H1 (cell line): ENCODE measurements at regions not wholly inside any gene's neighbourhood (a gene's known extent, or its start where the extent isn't known, plus 50 kb on each side); places are given as distances from the start of the nearest gene placed in this dataset.

Experiments used
- CBX8 ChIP-seq: fragments of 300-800, 300-1000 bp; sonication (generic); IDR thresholded peaks from 2 replicates; pipeline ENCODE4 v1.7.1; 2016; ENCODE audit warnings: low read depth, low read length, borderline replicate concordance
- CEBPB ChIP-seq: IDR thresholded peaks from 2 replicates; pipeline ENCODE4 v1.6.1; 2012; ENCODE audit warnings: low read depth, low read length
- GTF2F1 ChIP-seq: IDR thresholded peaks from 2 replicates; pipeline ENCODE4 v1.6.1; 2012; ENCODE audit warnings: low read depth, low read length, improper control_type of control experiment, borderline replicate concordance
- KDM4A ChIP-seq: IDR thresholded peaks from one replicate; pipeline ENCODE4 v1.7.1; 2012; ENCODE audit warnings: low read depth, mild to moderate bottlenecking, moderate library complexity, low read length, inconsistent platforms; ENCODE audit not compliant: severe bottlenecking
- KDM5A ChIP-seq: fragments of 200-600 bp; IDR thresholded peaks from 2 replicates; pipeline ENCODE4 v1.7.1; 2012; ENCODE audit warnings: mild to moderate bottlenecking, low read length, inconsistent platforms, mixed read lengths
- NANOG ChIP-seq: IDR thresholded peaks from 2 replicates; pipeline ENCODE4 v1.6.1; 2011; ENCODE audit warnings: low read length, low read depth, mild to moderate bottlenecking, inconsistent platforms; ENCODE audit not compliant: insufficient read depth, poor library complexity, severe bottlenecking
- RXRA ChIP-seq: IDR thresholded peaks from 2 replicates; pipeline ENCODE4 v1.6.1; 2011; ENCODE audit warnings: low read depth, mild to moderate bottlenecking, low read length, moderate library complexity; ENCODE audit not compliant: insufficient read depth
- SP1 ChIP-seq: IDR thresholded peaks from 2 replicates; pipeline ENCODE4 v1.6.1; 2011; ENCODE audit warnings: low read depth, low read length
- SP4 ChIP-seq: IDR thresholded peaks from 2 replicates; pipeline ENCODE4 v1.6.1; 2012; ENCODE audit warnings: low read length, inconsistent platforms
- TAF7 ChIP-seq: optimal IDR thresholded peaks from 2 replicates; pipeline ENCODE3; 2011; ENCODE audit warnings: low read depth, mild to moderate bottlenecking, inconsistent platforms, low read length, moderate library complexity, borderline replicate concordance
- TF ChIP-seq, protein P1 (sequence below): fragments of 300-600 bp; sonication (generic); IDR thresholded peaks from 2 replicates; pipeline ENCODE4 v1.7.1; 2012; ENCODE audit warnings: low read length, moderate library complexity, mild to moderate bottlenecking, inconsistent platforms; ENCODE audit not compliant: insufficient replicate concordance
- TF ChIP-seq, protein P2 (sequence below): IDR thresholded peaks from 2 replicates; pipeline ENCODE4 v1.6.1; 2011; ENCODE audit warnings: low read length, improper control_type of control experiment

DNA sequence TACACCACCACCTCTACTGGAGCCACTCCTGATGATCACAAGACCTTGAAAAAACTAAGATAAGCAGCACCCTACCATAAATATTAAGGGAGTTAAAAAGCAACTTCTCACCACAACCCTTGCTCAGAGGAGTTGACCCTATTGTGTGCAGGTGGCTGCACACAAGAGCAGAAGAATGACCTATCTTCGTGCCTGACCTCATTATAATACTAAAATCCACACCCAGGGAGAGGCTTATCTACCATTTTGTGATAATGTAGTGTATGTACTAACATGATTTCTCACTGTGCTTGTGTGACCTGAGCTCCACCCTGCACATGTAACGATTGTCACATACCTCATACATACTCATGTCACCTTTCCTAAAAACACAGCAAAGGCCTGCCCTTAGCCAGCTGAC lies 205.0 kb upstream of the MBL2 start (continued):
- TF ChIP-seq, protein P1, sequence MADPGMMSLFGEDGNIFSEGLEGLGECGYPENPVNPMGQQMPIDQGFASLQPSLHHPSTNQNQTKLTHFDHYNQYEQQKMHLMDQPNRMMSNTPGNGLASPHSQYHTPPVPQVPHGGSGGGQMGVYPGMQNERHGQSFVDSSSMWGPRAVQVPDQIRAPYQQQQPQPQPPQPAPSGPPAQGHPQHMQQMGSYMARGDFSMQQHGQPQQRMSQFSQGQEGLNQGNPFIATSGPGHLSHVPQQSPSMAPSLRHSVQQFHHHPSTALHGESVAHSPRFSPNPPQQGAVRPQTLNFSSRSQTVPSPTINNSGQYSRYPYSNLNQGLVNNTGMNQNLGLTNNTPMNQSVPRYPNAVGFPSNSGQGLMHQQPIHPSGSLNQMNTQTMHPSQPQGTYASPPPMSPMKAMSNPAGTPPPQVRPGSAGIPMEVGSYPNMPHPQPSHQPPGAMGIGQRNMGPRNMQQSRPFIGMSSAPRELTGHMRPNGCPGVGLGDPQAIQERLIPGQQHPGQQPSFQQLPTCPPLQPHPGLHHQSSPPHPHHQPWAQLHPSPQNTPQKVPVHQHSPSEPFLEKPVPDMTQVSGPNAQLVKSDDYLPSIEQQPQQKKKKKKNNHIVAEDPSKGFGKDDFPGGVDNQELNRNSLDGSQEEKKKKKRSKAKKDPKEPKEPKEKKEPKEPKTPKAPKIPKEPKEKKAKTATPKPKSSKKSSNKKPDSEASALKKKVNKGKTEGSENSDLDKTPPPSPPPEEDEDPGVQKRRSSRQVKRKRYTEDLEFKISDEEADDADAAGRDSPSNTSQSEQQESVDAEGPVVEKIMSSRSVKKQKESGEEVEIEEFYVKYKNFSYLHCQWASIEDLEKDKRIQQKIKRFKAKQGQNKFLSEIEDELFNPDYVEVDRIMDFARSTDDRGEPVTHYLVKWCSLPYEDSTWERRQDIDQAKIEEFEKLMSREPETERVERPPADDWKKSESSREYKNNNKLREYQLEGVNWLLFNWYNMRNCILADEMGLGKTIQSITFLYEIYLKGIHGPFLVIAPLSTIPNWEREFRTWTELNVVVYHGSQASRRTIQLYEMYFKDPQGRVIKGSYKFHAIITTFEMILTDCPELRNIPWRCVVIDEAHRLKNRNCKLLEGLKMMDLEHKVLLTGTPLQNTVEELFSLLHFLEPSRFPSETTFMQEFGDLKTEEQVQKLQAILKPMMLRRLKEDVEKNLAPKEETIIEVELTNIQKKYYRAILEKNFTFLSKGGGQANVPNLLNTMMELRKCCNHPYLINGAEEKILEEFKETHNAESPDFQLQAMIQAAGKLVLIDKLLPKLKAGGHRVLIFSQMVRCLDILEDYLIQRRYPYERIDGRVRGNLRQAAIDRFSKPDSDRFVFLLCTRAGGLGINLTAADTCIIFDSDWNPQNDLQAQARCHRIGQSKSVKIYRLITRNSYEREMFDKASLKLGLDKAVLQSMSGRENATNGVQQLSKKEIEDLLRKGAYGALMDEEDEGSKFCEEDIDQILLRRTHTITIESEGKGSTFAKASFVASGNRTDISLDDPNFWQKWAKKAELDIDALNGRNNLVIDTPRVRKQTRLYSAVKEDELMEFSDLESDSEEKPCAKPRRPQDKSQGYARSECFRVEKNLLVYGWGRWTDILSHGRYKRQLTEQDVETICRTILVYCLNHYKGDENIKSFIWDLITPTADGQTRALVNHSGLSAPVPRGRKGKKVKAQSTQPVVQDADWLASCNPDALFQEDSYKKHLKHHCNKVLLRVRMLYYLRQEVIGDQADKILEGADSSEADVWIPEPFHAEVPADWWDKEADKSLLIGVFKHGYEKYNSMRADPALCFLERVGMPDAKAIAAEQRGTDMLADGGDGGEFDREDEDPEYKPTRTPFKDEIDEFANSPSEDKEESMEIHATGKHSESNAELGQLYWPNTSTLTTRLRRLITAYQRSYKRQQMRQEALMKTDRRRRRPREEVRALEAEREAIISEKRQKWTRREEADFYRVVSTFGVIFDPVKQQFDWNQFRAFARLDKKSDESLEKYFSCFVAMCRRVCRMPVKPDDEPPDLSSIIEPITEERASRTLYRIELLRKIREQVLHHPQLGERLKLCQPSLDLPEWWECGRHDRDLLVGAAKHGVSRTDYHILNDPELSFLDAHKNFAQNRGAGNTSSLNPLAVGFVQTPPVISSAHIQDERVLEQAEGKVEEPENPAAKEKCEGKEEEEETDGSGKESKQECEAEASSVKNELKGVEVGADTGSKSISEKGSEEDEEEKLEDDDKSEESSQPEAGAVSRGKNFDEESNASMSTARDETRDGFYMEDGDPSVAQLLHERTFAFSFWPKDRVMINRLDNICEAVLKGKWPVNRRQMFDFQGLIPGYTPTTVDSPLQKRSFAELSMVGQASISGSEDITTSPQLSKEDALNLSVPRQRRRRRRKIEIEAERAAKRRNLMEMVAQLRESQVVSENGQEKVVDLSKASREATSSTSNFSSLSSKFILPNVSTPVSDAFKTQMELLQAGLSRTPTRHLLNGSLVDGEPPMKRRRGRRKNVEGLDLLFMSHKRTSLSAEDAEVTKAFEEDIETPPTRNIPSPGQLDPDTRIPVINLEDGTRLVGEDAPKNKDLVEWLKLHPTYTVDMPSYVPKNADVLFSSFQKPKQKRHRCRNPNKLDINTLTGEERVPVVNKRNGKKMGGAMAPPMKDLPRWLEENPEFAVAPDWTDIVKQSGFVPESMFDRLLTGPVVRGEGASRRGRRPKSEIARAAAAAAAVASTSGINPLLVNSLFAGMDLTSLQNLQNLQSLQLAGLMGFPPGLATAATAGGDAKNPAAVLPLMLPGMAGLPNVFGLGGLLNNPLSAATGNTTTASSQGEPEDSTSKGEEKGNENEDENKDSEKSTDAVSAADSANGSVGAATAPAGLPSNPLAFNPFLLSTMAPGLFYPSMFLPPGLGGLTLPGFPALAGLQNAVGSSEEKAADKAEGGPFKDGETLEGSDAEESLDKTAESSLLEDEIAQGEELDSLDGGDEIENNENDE, result no peak
- TF ChIP-seq KDM5A, result no peak
- no peak for TF ChIP-seq CBX8
- no peak for TF ChIP-seq NANOG
- TF ChIP-seq SP1, result no peak
- TF ChIP-seq TAF7, result no peak
- no peak for TF ChIP-seq KDM4A
- no peak for TF ChIP-seq GTF2F1
- TF ChIP-seq SP4, result no peak
- no peak for TF ChIP-seq RXRA
- TF ChIP-seq, protein P2, sequence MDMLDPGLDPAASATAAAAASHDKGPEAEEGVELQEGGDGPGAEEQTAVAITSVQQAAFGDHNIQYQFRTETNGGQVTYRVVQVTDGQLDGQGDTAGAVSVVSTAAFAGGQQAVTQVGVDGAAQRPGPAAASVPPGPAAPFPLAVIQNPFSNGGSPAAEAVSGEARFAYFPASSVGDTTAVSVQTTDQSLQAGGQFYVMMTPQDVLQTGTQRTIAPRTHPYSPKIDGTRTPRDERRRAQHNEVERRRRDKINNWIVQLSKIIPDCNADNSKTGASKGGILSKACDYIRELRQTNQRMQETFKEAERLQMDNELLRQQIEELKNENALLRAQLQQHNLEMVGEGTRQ, result no peak
- no peak for TF ChIP-seq CEBPB
